Panc1 (cell line): ENCODE measurements at regions not wholly inside any gene's neighbourhood (a gene's known extent, or its start where the extent isn't known, plus 50 kb on each side); places are given as distances from the start of the nearest gene placed in this dataset.

Experiments used
- TCF7L2 ChIP-seq: IDR thresholded peaks from 2 replicates; pipeline ENCODE4 v1.6.1; 2011; ENCODE audit warnings: mild to moderate bottlenecking, low read depth, low read length, inconsistent platforms
- TF ChIP-seq, protein P1 (sequence below): fragments of 450-650 bp; IDR thresholded peaks from 2 replicates; pipeline ENCODE4 v1.5.1; 2017; ENCODE audit warnings: mild to moderate bottlenecking
- TF ChIP-seq, protein P2 (sequence below), 2 experiments: IDR thresholded peaks; 2 replicates each; pipeline ENCODE4 v1.6.1; 2011 to 2012; ENCODE audit warnings: low read depth in 2 of 2, control low read depth in 1 of 2, low read length in 1 of 2, mild to moderate bottlenecking in 1 of 2, moderate library complexity in 1 of 2; ENCODE audit not compliant: insufficient read depth in 1 of 2

DNA sequence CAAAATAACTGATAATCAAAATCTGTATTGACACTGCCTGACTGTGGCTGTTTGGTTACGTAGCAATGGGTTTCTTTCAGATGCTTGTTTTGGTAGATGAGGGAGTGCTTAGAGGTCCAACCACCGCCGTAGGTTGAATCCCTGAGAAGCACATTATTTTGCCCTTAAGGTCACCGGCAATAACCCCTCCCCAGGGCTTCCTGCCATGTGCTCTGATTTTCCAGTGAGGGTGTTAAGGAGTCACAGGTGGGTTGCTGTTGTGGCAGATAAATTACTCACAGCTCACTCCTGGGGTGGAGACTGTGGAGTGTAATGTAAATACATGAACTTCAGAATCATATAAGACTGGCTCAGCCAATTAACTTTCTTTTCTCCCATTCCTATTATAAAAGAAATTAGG is 81.5 kb upstream of the ZP4 start:
- TF ChIP-seq, protein P1, sequence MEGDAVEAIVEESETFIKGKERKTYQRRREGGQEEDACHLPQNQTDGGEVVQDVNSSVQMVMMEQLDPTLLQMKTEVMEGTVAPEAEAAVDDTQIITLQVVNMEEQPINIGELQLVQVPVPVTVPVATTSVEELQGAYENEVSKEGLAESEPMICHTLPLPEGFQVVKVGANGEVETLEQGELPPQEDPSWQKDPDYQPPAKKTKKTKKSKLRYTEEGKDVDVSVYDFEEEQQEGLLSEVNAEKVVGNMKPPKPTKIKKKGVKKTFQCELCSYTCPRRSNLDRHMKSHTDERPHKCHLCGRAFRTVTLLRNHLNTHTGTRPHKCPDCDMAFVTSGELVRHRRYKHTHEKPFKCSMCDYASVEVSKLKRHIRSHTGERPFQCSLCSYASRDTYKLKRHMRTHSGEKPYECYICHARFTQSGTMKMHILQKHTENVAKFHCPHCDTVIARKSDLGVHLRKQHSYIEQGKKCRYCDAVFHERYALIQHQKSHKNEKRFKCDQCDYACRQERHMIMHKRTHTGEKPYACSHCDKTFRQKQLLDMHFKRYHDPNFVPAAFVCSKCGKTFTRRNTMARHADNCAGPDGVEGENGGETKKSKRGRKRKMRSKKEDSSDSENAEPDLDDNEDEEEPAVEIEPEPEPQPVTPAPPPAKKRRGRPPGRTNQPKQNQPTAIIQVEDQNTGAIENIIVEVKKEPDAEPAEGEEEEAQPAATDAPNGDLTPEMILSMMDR: no peak
- no peak for TF ChIP-seq TCF7L2
- TF ChIP-seq, protein P2, sequence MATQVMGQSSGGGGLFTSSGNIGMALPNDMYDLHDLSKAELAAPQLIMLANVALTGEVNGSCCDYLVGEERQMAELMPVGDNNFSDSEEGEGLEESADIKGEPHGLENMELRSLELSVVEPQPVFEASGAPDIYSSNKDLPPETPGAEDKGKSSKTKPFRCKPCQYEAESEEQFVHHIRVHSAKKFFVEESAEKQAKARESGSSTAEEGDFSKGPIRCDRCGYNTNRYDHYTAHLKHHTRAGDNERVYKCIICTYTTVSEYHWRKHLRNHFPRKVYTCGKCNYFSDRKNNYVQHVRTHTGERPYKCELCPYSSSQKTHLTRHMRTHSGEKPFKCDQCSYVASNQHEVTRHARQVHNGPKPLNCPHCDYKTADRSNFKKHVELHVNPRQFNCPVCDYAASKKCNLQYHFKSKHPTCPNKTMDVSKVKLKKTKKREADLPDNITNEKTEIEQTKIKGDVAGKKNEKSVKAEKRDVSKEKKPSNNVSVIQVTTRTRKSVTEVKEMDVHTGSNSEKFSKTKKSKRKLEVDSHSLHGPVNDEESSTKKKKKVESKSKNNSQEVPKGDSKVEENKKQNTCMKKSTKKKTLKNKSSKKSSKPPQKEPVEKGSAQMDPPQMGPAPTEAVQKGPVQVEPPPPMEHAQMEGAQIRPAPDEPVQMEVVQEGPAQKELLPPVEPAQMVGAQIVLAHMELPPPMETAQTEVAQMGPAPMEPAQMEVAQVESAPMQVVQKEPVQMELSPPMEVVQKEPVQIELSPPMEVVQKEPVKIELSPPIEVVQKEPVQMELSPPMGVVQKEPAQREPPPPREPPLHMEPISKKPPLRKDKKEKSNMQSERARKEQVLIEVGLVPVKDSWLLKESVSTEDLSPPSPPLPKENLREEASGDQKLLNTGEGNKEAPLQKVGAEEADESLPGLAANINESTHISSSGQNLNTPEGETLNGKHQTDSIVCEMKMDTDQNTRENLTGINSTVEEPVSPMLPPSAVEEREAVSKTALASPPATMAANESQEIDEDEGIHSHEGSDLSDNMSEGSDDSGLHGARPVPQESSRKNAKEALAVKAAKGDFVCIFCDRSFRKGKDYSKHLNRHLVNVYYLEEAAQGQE (IDR thresholded peaks at IDR 0.05; ENCODE audit: insufficient read depth in 1 of 2, low read depth in 2 of 2, low read length in 1 of 2): no peak
